NCI-H2171 (cell line): ENCODE measurements at regions not wholly inside any gene's neighbourhood (a gene's known extent, or its start where the extent isn't known, plus 50 kb on each side); places are given as distances from the start of the nearest gene placed in this dataset.
"Not testable (repeated sequence)": the region's sequence is repeated elsewhere in the genome, so short reads cannot be mapped to it uniquely, and the experiment has no call there.

ENCODE experiments used
- DNase-seq: peaks from one replicate; lab custom pipeline; 2025; lab: John Stamatoyannopoulos, UW

DNA sequence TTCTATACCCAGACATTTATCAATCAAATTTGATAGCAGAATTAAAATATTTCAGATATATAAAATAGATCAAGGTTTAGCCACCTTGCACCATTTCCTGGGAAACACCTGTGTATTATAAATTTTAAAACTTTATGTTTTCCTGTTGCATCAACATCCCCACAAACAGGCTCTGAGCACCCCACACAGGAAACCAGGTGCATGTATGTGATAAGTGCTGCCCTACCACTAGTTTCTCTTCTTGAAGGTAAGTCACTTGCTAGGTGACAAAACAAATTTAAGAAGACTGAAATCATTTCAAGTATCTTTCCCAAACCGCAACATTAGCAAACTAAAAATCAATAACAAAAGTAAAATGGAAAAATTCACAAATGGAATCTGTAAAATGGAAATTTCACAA, 496.1 kb upstream of the CCDC54 start:
- no peak for DNase-seq

GRCh38 chr3:106882297-106882696, 494.9 kb upstream of the CCDC54 start:
- DNase-seq, result no peak

GRCh38 chr3:106906074-106906473, 471.2 kb upstream of the CCDC54 start:
- no peak for DNase-seq

- no peak for DNase-seq
Observed at GRCh38 chr3:106908181-106908938, 468.9 kb upstream of the CCDC54 start.

GRCh38 chr3:106913111-106913698, 464.0 kb upstream of the CCDC54 start:
- no peak for DNase-seq

- DNase-seq, result no peak
Observed at GRCh38 chr3:106913966-106914365, 463.3 kb upstream of the CCDC54 start.

DNA sequence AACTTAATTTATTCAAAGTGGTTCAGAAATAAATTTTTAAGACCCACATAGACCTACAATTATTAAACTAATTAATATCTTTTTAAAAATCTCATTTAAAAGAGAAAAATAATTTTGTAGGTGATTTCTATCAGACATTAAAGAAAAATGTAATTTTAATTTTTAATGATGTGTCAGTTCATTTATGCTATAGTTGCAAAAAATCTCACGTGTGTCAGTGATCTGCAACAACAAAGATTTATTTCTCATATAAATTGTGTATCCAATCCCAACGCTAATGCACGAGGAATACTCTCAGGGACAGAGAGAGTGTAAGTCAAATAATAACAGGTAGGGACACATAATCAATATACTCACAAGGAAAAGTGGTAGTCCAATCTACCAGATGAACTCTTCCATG, 456.6 kb upstream of the CCDC54 start:
- no peak for DNase-seq

GRCh38 chr3:106929081-106929480, 448.2 kb upstream of the CCDC54 start:
- no peak for DNase-seq

GRCh38 chr3:106930086-106930485, 447.2 kb upstream of the CCDC54 start:
- DNase-seq, result no peak

GRCh38 chr3:106931904-106932303, 445.3 kb upstream of the CCDC54 start:
- no peak for DNase-seq

DNA sequence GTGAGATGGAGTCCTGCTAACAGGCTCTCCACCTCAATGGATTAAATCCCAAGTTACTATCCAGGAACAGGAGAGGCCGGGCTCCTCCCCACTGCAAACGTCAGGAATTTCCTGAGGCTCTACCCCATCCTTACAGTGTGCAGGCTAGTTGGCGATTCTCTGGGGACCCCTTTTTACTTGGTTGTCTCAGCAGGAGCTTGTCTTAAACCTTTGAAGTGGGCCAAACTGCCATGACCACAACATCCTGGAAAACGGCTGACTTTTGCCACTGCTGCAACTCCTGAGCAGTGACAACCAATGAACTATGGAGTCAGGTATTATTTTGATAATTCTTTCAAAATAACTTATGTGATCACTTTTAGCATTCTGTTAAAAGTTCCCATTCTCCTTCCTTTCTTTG, 440.9 kb upstream of the CCDC54 start:
- DNase-seq, result no peak

DNA sequence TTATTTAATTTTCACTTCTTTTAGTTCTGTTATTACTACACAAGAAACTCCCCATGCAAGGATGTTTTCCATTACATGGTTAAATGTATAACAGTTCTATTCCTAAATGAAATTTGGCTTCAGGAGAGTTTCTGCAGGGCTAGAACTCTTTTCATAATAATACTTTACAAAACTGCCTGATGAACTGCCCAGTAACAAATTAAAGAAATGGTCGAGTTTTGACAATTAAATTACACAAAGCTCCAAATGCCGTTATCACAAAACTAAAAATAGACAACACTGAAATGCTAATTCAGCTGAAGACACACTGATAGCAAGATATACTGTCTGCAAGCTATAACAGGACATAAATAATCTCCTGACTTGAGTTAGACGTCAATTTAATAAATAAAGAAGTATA, 435.2 kb upstream of the CCDC54 start:
- DNase-seq, result no peak

DNA sequence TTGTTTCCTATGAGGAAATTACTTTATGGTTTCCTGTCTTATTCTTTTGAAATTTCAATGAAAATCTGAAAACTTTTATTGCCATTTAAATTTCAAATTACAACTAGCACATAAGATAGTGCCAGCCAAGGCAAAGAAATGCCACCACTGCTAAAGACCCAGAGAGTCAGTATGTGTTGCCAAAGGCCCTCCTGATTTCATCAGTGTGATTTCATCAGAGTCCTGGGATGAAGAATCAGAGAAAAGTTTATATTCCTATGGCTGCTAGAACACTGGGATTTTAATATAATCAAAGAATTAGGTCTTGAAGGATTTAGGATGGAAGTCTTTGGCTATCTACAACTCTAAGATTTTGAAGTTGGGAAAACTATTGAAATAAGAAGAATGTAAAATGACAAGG, 434.2 kb upstream of the CCDC54 start:
- no peak for DNase-seq

DNA sequence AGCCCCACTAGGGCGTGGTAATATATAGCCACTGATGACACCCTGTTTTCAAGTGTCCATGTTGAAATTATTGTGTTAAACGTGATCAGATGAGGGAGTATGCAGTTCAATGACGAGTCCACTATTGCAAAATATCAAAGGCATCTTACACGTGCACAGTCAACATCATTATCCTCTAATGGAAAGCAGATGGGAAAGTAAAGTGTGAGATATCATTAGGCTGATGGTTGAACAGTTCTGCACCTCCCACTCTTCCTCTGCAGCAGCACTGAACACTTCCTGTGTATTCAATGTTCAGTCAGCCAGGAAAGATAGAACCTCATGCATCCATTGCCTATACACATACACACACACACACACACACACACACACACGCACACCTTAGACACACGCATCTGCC, 431.8 kb upstream of the CCDC54 start:
- DNase-seq, result no peak

- DNase-seq, result no peak
Observed at GRCh38 chr3:106946866-106947265, 430.4 kb upstream of the CCDC54 start.

GRCh38 chr3:106957029-106957428, 420.2 kb upstream of the CCDC54 start:
- no peak for DNase-seq

GRCh38 chr3:106962993-106963392, 414.2 kb upstream of the CCDC54 start:
- DNase-seq, result no peak

GRCh38 chr3:106963442-106963841, 413.8 kb upstream of the CCDC54 start:
- DNase-seq, result no peak

DNA sequence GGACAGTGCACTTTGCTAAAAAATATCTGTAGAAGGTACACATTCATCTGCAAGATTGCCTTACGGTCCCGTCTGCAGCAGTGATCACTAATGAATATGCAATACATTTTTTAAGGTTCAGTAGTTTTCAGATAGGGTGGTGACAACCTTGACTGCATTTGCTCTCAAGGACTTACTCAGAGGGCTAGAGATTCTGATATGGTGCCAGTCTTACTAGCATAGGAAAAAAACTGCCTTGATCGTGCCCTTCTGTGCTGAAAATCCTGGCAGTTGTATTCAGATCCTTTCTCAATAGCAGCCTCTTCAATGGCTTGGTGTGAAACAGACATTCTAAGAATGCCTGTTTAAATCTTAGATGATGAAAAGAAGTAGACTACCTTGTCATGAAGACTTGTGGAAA, 411.9 kb upstream of the CCDC54 start:
- no peak for DNase-seq

DNA sequence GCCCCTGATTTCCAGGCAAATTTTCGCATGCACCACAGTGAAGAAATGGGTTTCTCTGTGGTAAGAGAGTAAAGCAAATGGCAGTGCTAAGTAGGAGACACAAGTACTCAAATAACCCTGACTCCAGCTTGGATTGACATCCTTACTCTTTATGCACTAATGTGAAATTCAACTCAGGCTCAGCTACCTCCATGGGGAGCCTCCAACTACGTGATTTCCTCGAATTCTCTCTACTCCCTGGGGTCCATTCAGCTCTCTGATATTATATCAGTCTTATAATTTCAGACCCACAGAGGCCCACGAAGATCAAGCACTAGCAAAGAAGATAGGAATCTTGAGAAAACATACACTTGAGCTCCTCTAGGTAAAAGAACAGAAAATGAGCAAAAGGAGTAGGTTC, 407.6 kb upstream of the CCDC54 start:
- no peak for DNase-seq

GRCh38 chr3:106981392-106981791, 395.8 kb upstream of the CCDC54 start:
- DNase-seq, result no peak

- no peak for DNase-seq
Observed at GRCh38 chr3:106985721-106986120, 391.5 kb upstream of the CCDC54 start.

DNA sequence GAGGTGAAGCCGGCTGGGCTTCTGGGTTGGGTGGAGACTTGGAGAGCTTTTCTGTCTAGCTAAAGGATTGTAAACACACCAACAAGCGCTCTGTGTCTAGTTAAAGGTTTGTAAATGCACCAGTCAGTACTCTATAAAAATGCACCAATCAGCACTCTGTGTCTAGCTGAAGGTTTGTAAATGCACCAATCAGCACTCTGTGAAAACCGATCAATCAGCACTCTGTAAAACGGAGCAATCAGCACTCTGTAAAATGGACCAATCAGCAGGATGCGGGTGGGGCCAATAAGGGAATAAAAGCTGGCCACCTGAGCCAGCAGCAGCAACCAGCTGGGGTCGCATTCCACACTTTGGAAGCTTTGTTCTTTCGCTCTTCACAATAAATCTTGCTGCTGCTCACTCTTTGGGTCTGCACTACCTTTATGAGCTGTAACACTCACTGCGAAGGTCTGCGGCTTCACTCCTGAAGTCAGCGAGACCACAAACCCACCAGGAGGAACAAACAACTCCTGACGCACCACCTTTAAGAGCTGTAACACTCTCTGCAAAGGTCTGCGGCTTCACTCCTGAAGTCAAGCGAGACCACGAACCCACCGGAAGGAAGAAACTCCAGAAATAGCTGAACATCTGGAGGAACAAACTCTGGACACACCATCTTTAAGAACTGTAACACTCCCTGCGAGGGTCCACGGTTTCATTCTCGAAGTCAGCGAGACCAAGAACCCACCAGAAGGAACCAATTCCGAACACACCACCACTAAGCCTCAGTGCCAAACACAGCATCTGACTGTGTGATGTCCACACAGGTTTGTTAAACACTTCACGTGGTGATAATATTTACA, 378.2 kb upstream of the CCDC54 start:
- DNase-seq, result not testable (repeated sequence)
